ENCODE measurements at regions not wholly inside any gene's neighbourhood (a gene's known extent, or its start where the extent isn't known, plus 50 kb on each side); places are given as distances from the start of the nearest gene placed in this dataset.
"Not testable (repeated sequence)": the region's sequence is repeated elsewhere in the genome, so short reads cannot be mapped to it uniquely, and the experiment has no call there.

DNA sequence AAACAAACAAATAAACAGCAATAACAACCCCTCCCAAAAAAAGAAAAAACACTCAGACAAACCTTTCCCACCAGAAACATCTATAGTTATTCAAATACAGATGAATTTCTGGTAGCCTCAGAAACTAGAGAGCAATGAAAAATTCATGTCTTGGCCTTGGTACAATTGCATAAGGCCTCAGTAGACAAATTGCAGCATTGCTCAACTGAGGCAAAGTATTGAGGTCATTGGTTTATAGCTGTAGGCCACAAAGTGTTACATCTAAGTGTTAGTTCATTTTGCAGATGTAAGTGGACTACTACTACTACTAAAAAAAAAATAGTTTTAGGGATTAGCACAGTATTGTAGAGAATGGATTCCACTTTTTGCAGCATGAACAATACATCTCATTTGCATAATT lies 2268.3 kb downstream of the ARAP2 start:
- TF ChIP-seq, protein P1, sequence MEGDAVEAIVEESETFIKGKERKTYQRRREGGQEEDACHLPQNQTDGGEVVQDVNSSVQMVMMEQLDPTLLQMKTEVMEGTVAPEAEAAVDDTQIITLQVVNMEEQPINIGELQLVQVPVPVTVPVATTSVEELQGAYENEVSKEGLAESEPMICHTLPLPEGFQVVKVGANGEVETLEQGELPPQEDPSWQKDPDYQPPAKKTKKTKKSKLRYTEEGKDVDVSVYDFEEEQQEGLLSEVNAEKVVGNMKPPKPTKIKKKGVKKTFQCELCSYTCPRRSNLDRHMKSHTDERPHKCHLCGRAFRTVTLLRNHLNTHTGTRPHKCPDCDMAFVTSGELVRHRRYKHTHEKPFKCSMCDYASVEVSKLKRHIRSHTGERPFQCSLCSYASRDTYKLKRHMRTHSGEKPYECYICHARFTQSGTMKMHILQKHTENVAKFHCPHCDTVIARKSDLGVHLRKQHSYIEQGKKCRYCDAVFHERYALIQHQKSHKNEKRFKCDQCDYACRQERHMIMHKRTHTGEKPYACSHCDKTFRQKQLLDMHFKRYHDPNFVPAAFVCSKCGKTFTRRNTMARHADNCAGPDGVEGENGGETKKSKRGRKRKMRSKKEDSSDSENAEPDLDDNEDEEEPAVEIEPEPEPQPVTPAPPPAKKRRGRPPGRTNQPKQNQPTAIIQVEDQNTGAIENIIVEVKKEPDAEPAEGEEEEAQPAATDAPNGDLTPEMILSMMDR (IDR thresholded peaks at IDR 0.05), result no peak
- no peak for ATAC-seq (ENCODE audit: low FRiP score)
- DNase-seq (ENCODE audit: low spot score), result no peak

DNA sequence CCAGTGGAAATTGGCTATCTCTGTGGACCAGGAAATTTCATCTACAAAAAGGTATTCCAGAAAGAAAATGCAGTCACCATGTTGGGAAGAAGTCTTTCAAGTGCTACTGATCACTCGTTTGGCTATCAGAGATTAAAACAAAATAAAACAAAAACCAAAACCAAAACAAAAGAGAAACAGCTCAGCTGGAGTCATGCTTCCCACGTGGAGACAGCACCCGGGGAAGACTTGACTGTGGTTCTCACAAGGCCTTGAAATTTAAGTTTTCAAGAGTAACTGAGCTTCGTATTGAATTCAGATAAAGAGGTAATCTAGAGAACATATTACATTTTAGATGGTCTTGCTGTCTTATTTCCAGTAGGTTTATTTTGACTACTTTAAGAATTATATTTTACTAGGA lies 2264.5 kb downstream of the ARAP2 start:
- DNase-seq (ENCODE audit: low spot score); ATAC-seq (ENCODE audit: low FRiP score): not testable (repeated sequence)

DNA sequence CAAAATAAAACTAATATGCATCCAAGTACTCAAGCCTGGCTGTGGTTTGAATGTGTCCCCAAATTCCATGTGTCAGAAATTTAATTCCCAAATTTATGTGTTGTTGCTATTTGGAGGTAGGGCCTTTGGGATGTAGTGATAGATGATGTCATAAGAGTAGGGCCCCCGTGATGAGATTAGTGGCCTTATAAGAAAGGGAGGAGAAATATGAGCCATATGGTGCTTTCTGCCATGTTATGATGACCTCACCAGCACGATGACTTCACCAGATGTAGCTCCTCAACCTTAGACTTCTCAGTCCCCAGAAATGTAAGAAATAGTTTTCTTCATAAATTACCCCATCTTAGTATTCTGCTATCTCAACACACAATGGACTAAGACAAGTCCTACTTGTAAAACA lies 2264.0 kb downstream of the ARAP2 start:
- no peak for ATAC-seq (ENCODE audit: low FRiP score)
- TF ChIP-seq, protein P1 (IDR thresholded peaks at IDR 0.05), result no peak
- no peak for DNase-seq (ENCODE audit: low spot score)

DNA sequence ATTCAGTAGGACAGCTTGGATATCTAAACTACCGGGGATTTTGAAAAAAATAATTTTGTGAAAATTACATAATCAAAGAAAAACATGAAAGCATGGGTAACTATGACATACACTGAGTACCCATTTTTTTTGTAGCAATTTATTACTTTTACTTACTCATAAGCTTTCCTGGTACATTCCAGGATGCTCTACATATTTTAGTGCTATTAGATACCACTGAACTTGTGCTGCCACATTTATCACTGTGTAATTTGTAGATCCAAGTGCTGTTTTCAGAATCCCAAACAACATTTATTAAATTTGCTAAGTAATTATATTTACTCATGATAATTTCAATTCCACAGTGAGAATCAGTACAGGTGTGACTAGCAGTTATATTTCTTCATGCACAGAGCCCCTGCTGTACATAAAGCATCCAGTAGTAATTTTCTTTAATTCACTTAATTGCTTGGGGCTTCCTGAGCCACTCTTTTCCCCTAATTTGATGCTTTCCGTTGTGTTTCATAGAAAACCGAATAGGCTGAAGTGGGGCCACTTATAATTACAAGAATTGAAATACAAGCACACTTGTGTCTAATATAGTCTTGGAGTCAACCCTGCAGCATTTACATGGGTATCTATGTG lies 2254.4 kb downstream of the ARAP2 start:
- DNase-seq (ENCODE audit: low spot score) (no peak), ATAC-seq (ENCODE audit: low FRiP score) (no peak)
- TF ChIP-seq, protein P1 (IDR thresholded peaks at IDR 0.05), result no peak

DNA sequence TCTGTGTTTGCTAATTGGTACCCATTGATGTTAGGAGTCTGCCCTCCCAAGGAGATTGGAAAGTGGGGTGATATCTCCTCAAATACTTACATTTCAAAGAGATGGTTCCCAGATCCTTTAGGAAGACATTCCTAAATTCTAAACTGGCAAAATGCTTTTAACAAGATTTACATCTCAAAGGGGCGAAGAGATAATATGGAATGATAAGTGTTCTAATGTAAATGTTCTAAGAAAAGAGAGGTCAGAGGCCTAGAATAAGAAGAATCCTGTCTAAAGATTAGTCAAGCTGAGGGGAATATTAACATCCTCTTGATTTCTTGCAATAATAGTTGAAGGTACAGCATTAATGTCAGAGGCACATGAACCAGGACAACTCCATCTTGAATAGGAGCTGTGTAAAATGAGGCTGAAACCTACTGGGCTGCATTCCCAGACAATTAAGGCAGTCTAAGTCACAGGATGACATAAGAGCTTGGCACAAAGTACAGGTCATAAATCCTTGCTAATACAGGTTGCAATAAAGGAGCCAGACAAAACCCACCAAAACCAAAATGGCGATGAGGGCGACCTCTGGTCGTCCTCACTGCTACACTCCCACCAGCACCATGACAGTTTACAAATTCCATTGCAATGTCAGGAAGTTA lies 2248.1 kb downstream of the ARAP2 start:
- TF ChIP-seq, protein P1 (IDR thresholded peaks at IDR 0.05), result no peak
- DNase-seq (ENCODE audit: low spot score), result no peak
- no peak for ATAC-seq (ENCODE audit: low FRiP score)

DNA sequence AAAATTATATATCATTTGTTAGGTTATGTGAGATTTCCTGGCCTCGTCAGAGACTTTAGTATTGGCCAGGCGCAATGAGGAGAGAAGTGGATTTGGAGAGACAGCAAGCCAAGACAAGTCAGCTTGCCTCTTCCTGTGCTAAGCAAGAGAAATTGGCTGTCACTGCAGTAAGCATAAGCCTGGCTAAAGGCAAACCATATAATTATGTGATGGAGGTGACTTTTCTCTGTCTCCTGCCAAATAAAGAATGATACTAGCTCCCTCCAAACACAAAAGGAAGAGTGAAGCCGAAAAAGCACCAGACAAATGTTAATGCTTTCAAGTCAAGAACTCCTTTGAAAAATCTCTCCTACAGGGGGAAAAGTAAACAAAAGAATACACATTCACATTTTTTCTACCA lies 2246.0 kb downstream of the ARAP2 start:
- DNase-seq (ENCODE audit: low spot score) (no peak), ATAC-seq (ENCODE audit: low FRiP score) (no peak)
- TF ChIP-seq, protein P1 (IDR thresholded peaks at IDR 0.05), result no peak

DNA sequence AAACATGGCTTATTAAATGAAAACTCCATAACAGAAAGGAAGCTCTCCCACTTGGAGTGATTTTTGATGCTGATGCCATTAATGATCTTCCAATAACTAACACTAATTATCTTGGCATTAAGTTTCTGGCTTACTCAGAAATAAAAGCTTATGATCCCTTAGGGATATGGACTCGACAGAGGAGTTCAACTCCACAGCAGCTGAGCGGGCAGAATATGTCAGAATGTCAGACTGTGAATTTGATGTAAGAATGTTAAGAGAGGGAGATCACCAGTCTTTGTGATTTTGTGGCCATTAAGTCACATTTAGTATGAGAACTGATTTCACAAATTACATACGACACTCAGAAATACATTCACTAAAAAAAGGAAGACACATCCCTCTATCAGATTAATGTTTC lies 2244.0 kb downstream of the ARAP2 start:
- ATAC-seq (ENCODE audit: low FRiP score), result no peak
- TF ChIP-seq, protein P1 (IDR thresholded peaks at IDR 0.05), result no peak
- no peak for DNase-seq (ENCODE audit: low spot score)

DNA sequence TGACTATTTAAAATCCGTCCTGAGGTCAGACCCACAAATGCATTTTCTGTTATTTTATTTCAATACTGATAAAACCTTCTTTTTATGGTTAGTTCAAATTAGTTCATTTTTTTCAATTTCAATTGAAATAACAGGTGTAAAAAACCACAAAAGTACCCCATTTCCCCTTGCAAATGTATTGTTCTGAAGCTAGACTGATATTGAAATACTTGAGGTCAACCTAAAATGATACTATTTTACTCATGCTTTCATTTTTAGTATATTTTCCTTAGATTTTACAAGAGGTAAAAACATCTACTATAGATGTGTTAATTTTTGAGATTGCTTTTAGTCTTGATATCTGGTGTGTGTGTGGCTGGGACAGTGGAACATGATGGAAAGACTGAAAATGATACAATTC lies 2237.8 kb downstream of the ARAP2 start:
- ATAC-seq (ENCODE audit: low FRiP score); DNase-seq (ENCODE audit: low spot score): not testable (repeated sequence)

Data from omental fat pad (tissue), 3 donors.